ENCODE measurements at regions not wholly inside any gene's neighbourhood (a gene's known extent, or its start where the extent isn't known, plus 50 kb on each side); places are given as distances from the start of the nearest gene placed in this dataset.

DNA sequence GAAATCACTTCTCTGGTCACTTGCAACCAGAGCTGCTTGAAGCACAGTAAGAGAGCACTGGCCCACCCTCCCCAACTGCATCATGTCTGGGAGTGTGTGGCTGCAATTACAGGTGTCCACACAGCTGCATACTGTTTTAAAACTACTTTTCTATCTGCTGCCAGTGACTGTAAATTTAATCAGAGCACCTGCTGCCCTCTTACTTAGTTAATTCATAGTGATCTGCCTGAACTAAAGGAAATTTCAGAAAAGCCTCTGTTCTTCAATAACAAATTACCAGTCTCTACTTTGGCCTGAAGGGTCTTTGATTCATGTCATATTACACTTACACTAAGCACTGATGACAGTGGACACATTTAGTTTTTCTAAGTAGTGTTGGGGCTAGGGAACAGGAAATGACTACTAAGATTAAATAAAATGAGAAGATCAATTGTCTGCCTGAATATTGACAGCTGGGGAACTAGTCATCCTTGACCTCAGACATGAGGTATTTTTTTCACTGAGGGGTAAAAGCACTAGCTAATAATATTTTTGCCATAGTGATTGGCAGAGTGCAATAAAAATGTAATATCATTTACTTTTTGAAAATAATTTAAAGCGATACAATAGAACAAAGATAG lies 788.9 kb upstream of the GRAMD2B start:
- no peak for TF ChIP-seq TCF7 (IDR thresholded peaks at IDR 0.05; ENCODE audit: low read depth)
- no peak for TF ChIP-seq POLR2A (IDR thresholded peaks at IDR 0.05; ENCODE audit: insufficient read depth in 1 of 2, low read depth in 2 of 2, low read length in 2 of 2)

Measured in HepG2 (cell line).